SK-N-SH treated with all-trans-retinoic acid at 6 μM for 48 hours (cell line): ENCODE measurements at regions not wholly inside any gene's neighbourhood (a gene's known extent, or its start where the extent isn't known, plus 50 kb on each side); places are given as distances from the start of the nearest gene placed in this dataset.

ENCODE experiments used
- BACH2 ChIP-seq: fragments of 250-450 bp; sonication (Bioruptor Pico); IDR thresholded peaks from 2 replicates; pipeline ENCODE4 v1.9.0; 2021; ENCODE audit warnings: mild to moderate bottlenecking, borderline replicate concordance
- GLIS3 ChIP-seq: fragments of 250-450 bp; sonication (Bioruptor Pico); IDR thresholded peaks from 2 replicates; pipeline ENCODE4 v1.5.0; 2020; ENCODE audit warnings: mild to moderate bottlenecking, moderate library complexity
- PATZ1 ChIP-seq: fragments of 250-450 bp; sonication (Bioruptor Pico); IDR thresholded peaks from 2 replicates; pipeline ENCODE4 v1.8.0; 2020; ENCODE audit warnings: mild to moderate bottlenecking, moderate library complexity, borderline replicate concordance
- TOX ChIP-seq: fragments of 250-450 bp; sonication (Bioruptor Pico); IDR thresholded peaks from 2 replicates; pipeline ENCODE4 v1.8.0; 2021; ENCODE audit warnings: mild to moderate bottlenecking, moderate library complexity, borderline replicate concordance
- TF ChIP-seq, protein P1 (sequence below): fragments of 250-450 bp; sonication (Bioruptor Pico); IDR thresholded peaks from 2 replicates; pipeline ENCODE4 v1.5.1; 2021; ENCODE audit warnings: mild to moderate bottlenecking, moderate library complexity

DNA sequence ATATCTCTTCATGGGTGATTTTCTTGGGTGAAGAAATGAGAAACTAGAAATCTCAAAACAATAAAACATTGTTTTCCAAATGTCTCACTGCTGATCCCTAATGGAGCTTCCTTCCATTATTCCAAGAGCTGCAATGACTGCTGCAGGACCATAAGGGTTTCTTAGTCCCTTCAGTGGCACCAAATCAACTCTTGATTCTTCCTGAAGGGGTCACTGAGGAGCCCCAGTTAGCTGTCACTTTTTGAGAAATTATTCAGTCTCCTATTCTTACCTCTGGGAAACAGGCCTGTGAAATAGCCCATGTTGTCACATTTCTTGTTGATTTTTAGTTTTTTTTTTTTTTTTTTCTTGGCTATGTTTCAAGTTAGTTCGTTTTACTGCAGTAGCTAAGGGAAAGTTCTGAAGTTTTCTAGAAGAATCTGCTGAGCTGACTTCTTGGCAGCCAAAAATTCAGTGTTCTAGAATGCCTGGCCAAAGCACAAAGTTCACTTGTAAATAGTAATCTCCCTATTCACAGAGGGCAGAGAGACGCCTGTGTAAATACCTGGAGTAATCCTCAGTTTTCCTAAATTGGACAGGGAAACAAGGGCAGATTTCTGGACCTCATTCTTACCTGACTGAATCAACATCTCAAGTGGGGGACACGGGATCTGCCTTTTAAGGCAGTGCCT is 480.0 kb downstream of the RIT2 start:
- TF ChIP-seq, protein P1, sequence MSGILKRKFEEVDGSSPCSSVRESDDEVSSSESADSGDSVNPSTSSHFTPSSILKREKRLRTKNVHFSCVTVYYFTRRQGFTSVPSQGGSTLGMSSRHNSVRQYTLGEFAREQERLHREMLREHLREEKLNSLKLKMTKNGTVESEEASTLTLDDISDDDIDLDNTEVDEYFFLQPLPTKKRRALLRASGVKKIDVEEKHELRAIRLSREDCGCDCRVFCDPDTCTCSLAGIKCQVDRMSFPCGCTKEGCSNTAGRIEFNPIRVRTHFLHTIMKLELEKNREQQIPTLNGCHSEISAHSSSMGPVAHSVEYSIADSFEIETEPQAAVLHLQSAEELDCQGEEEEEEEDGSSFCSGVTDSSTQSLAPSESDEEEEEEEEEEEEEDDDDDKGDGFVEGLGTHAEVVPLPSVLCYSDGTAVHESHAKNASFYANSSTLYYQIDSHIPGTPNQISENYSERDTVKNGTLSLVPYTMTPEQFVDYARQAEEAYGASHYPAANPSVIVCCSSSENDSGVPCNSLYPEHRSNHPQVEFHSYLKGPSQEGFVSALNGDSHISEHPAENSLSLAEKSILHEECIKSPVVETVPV (CRISPR knock-in tag): no peak
- no peak for TF ChIP-seq GLIS3 (CRISPR knock-in tag)
- no peak for TF ChIP-seq PATZ1 (CRISPR knock-in tag)
- no peak for TF ChIP-seq BACH2 (CRISPR knock-in tag)
- TF ChIP-seq TOX: no peak
